NCI-H510A treated with DMSO at 0.1 percent for 48 hours (cell line): ENCODE measurements at regions not wholly inside any gene's neighbourhood (a gene's known extent, or its start where the extent isn't known, plus 50 kb on each side); places are given as distances from the start of the nearest gene placed in this dataset.
"Not testable (repeated sequence)": the region's sequence is repeated elsewhere in the genome, so short reads cannot be mapped to it uniquely, and the experiment has no call there.

ENCODE experiments used
- DNase-seq: peaks from one replicate; lab custom pipeline; 2025; lab: John Stamatoyannopoulos, UW

GRCh38 chr6:117761610-117762009 is 86.3 kb downstream of the NUS1 start:
- no peak for DNase-seq

- DNase-seq, result no peak
Observed at GRCh38 chr6:117771403-117771802, 96.1 kb downstream of the NUS1 start.

- DNase-seq, result no peak
Observed at GRCh38 chr6:117776441-117776840, 101.2 kb downstream of the NUS1 start.

- DNase-seq, result no peak
Observed at GRCh38 chr6:117781550-117781949, 106.3 kb downstream of the NUS1 start.

GRCh38 chr6:117783279-117783678 is 108.0 kb downstream of the NUS1 start:
- no peak for DNase-seq

- DNase-seq, result no peak
Observed at GRCh38 chr6:117791012-117791411, 115.7 kb downstream of the NUS1 start.

- DNase-seq, result no peak
Observed at GRCh38 chr6:117795234-117795633, 111.8 kb upstream of the SLC35F1 start.

- not testable (repeated sequence) for DNase-seq
Observed at GRCh38 chr6:117798819-117799218, 108.2 kb upstream of the SLC35F1 start.

- DNase-seq, result no peak
Observed at GRCh38 chr6:117810269-117810668, 96.8 kb upstream of the SLC35F1 start.

GRCh38 chr6:117817499-117817898 is 89.6 kb upstream of the SLC35F1 start:
- DNase-seq, result no peak

GRCh38 chr6:117817992-117818391 is 89.1 kb upstream of the SLC35F1 start:
- no peak for DNase-seq

- DNase-seq, result no peak
Observed at GRCh38 chr6:117818449-117818848, 88.6 kb upstream of the SLC35F1 start.

- DNase-seq, result peak; percentile 1
Observed at GRCh38 chr6:117829594-117830319, 77.3 kb upstream of the SLC35F1 start.

GRCh38 chr6:117837261-117837660 is 69.8 kb upstream of the SLC35F1 start:
- no peak for DNase-seq

- peak; percentile 39 for DNase-seq
Observed at GRCh38 chr6:117840541-117840983, 66.5 kb upstream of the SLC35F1 start.

- no peak for DNase-seq
Observed at GRCh38 chr6:117847912-117848311, 59.2 kb upstream of the SLC35F1 start.

- no peak for DNase-seq
Observed at GRCh38 chr6:117849087-117849486, 58.0 kb upstream of the SLC35F1 start.
